OCI-LY7 (cell line): ENCODE measurements at regions not wholly inside any gene's neighbourhood (a gene's known extent, or its start where the extent isn't known, plus 50 kb on each side); places are given as distances from the start of the nearest gene placed in this dataset.

Experiments used
- BruUV-seq: library from RNA; stranded (reverse); fragments of 400-500 nt; replicated peaks from 2 replicates; lab custom pipeline; 2021; lab: Mats Ljungman, UMichigan
- CTCF ChIA-PET: fragments of 300-600 bp; sonication (Branson Sonifier 250); formaldehyde crosslinking; loops from one replicate; lab custom pipeline; 2022; ENCODE audit warnings: antibody characterized with exemption; ENCODE audit not compliant: unreplicated experiment; lab: Charles Lee
- POLR2A ChIA-PET: fragments of 300-600 bp; sonication (Branson Sonifier 250); formaldehyde crosslinking; loops from one replicate; lab custom pipeline; 2022; ENCODE audit warnings: antibody characterized with exemption; lab: Charles Lee
- DNase-seq: peaks from one replicate; pipeline ENCODE4 v3.0.0-alpha.2; 2015; ENCODE audit warnings: low spot score
- H2AFZ ChIP-seq: fragments of 200-600 bp; sonication (generic), shearing (Covaris generic); 2 replicates; pipeline ENCODE4 v1.6.1; 2014; ENCODE audit warnings: mild to moderate bottlenecking, antibody characterized with exemption, low read length, moderate library complexity
- H3K27ac ChIP-seq: fragments of 200-600 bp; sonication (generic); 2 replicates; pipeline ENCODE4 v1.5.1; 2014; ENCODE audit warnings: mixed run types, low read depth, mild to moderate bottlenecking, moderate library complexity, low read length, inconsistent platforms; ENCODE audit not compliant: poor library complexity, severe bottlenecking
- H3K36me3 ChIP-seq: fragments of 200-600 bp; sonication (generic); 2 replicates; pipeline ENCODE4 v1.6.1; 2014; ENCODE audit warnings: mild to moderate bottlenecking, antibody characterized with exemption, low read length, moderate library complexity, mixed read lengths; ENCODE audit not compliant: insufficient read depth
- H3K4me1 ChIP-seq: fragments of 200-600 bp; sonication (generic); 2 replicates; pipeline ENCODE4 v1.5.1; 2014; ENCODE audit warnings: mild to moderate bottlenecking, low read length; ENCODE audit not compliant: insufficient read depth, poor library complexity, severe bottlenecking
- H3K4me2 ChIP-seq: fragments of 200-600 bp; sonication (generic); 2 replicates; pipeline ENCODE4 v1.6.1; 2014; ENCODE audit warnings: mild to moderate bottlenecking, low read length
- H3K4me3 ChIP-seq: fragments of 200-600 bp; sonication (generic); 2 replicates; pipeline ENCODE4 v1.5.1; 2014; ENCODE audit warnings: mild to moderate bottlenecking, low read depth, low read length; ENCODE audit not compliant: poor library complexity, severe bottlenecking
- H3K79me2 ChIP-seq: fragments of 200-600 bp; sonication (generic); 2 replicates; pipeline ENCODE4 v1.6.1; 2016; ENCODE audit warnings: low read depth, mild to moderate bottlenecking, low read length, moderate library complexity, mixed read lengths; ENCODE audit not compliant: insufficient read depth
- H3K9me2 ChIP-seq: fragments of 200-600 bp; sonication (generic); 2 replicates; pipeline ENCODE4 v1.6.1; 2016; ENCODE audit warnings: mild to moderate bottlenecking, low read length, mixed read lengths; ENCODE audit not compliant: insufficient read depth
- H3K9me3 ChIP-seq: fragments of 200-600 bp; sonication (generic); 2 replicates; pipeline ENCODE4 v1.6.1; 2014; ENCODE audit warnings: mild to moderate bottlenecking, mixed run types, low read length, mixed read lengths
- H4K20me1 ChIP-seq: fragments of 200-600 bp; sonication (generic); 2 replicates; pipeline ENCODE4 v1.6.1; 2014; ENCODE audit warnings: mild to moderate bottlenecking, antibody characterized with exemption, low read length, moderate library complexity, mixed read lengths; ENCODE audit not compliant: insufficient read depth
- EZH2phosphoT487 ChIP-seq: fragments of 200-600 bp; sonication (generic); IDR thresholded peaks from 2 replicates; pipeline ENCODE4 v1.6.1; 2018; ENCODE audit warnings: low read depth, borderline replicate concordance, mild to moderate bottlenecking, mixed run types, antibody characterized with exemption, low read length, moderate library complexity, mixed read lengths
- intact Hi-C: fragments of 100-400 bp; cut with micrococcal nuclease; formaldehyde crosslinking; loops from one replicate; pipeline ENCODE4 v1.10.0; 2022; ENCODE audit not compliant: unreplicated experiment
- TF ChIP-seq, protein P1 (sequence below): fragments of 200-600 bp; sonication (generic); conservative IDR thresholded peaks from 2 replicates; pipeline ENCODE4 v1.5.1; 2014; ENCODE audit warnings: mild to moderate bottlenecking, antibody characterized with exemption, low read length, moderate library complexity, mixed read lengths

DNA sequence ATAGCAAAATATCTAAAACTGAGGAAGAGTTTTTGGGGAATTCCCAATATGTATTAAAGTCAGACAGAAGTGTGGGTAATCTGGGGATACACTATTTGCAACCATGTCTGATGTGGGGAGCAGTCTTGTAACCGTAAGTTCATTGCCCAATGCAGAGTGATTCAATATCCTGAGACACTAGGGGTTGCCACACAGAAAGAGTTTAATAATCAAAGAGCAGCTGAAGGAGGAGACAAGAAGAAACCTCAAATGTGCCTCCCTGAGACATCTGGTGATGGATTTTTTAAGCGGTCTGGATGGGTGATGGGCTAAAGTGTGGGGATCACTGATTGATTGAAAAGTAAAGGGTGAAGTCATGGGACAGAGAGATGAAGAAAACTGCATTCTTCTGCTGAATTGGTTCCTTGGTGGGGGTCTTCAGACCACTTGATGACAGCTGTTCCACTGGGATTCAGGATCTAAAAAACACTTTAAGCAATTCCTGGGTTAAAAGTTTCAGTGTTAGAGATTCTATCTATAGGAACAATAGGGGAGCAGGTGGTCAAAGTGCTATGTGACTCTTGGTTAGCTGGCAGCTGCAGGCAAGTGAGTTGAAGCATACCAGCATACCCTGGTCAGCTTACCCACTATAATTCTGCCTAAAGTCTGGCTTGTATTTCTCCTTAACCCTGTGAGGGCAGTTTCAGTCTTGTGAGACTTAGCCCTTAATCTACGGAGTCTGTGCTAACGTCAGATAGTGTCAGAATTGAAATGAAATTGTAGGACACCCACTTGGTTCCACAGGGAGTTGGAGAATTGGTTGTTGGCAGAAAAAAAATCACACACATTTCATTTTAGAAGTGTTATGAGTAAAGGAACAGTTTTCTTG is 425.9 kb upstream of the TGFBR2 start:
- no peaks in the 10 kb centered on the region for H3K9me3 ChIP-seq
- no peak overlapping the region for H3K4me2 ChIP-seq
- H3K4me3 ChIP-seq = no peak overlapping the region
- CTCF ChIA-PET = no interaction called here
- no TSS peak for BruUV-seq
- no peak for DNase-seq
- TF ChIP-seq EZH2phosphoT487 = no peak
- TF ChIP-seq, protein P1, sequence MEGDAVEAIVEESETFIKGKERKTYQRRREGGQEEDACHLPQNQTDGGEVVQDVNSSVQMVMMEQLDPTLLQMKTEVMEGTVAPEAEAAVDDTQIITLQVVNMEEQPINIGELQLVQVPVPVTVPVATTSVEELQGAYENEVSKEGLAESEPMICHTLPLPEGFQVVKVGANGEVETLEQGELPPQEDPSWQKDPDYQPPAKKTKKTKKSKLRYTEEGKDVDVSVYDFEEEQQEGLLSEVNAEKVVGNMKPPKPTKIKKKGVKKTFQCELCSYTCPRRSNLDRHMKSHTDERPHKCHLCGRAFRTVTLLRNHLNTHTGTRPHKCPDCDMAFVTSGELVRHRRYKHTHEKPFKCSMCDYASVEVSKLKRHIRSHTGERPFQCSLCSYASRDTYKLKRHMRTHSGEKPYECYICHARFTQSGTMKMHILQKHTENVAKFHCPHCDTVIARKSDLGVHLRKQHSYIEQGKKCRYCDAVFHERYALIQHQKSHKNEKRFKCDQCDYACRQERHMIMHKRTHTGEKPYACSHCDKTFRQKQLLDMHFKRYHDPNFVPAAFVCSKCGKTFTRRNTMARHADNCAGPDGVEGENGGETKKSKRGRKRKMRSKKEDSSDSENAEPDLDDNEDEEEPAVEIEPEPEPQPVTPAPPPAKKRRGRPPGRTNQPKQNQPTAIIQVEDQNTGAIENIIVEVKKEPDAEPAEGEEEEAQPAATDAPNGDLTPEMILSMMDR = no peak
- H2AFZ ChIP-seq = no peak overlapping the region
- POLR2A ChIA-PET = interaction anchor here (0.5 kb wide), 1 partner anchor 107 kb away, joined by 3 read pairs; no protein-coding TSS in a partner anchor
- no peaks in the 10 kb centered on the region for H3K36me3 ChIP-seq
- H3K79me2 ChIP-seq = no peaks in the 10 kb centered on the region
- no peaks in the 10 kb centered on the region for H3K9me2 ChIP-seq
- intact Hi-C loops = no loop called here
- H3K4me1 ChIP-seq = no peaks in the 10 kb centered on the region
- no peaks in the 10 kb centered on the region for H4K20me1 ChIP-seq
- no peak overlapping the region for H3K27ac ChIP-seq

DNA sequence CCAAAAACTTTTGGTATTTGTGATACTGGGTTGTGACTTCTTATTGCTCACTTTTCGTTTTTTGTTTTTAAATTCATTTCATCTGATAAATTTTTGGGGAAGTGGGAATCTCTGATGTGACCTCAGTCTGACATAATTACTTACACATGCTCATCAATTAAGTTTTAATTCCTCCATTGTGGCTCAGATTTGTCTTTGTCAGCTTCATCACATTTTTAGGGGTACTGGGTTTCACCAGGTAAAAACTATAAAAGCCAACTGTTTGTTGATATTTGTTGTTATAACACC is 425.3 kb upstream of the TGFBR2 start:
- Histone ChIP-seq H3K4me2 (no peak overlapping the region), H3K4me1 (no peaks in the 10 kb centered on the region), H3K36me3 (no peaks in the 10 kb centered on the region), H4K20me1 (no peaks in the 10 kb centered on the region), H3K79me2 (no peaks in the 10 kb centered on the region), H3K27ac (no peak overlapping the region), H3K9me2 (no peaks in the 10 kb centered on the region), H2AFZ (no peak overlapping the region), H3K9me3 (no peaks in the 10 kb centered on the region), H3K4me3 (no peak overlapping the region)
- BruUV-seq = no TSS peak
- intact Hi-C loops = no loop called here
- no peak for DNase-seq
- ChIA-PET CTCF (no interaction called here), POLR2A (interaction anchor here (0.5 kb wide), 1 partner anchor 107 kb away, joined by 3 read pairs; no protein-coding TSS in a partner anchor)
- TF ChIP-seq, protein P1 = no peak
- TF ChIP-seq EZH2phosphoT487 = no peak

DNA sequence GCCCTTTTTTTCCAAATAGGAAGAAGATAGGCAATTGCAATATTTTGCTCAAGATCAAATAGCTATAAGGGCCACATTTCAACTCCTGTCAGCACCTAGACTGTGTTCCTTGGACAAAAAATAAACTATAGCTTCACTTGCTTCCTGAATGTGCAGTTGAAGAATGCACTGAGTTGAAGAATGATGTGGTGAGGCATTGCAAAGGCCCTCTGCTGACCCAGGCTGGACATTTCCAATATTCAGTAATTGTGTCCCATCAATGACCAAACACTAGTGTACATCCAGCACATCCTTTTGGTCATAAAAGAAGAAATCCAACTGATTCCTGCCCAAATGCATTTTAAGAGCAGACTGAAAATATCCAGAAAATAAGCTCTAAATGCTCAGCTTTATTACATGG is 424.8 kb upstream of the TGFBR2 start:
- no peaks in the 10 kb centered on the region for H3K4me1 ChIP-seq
- H3K36me3 ChIP-seq = no peaks in the 10 kb centered on the region
- ChIA-PET CTCF (no interaction called here), POLR2A (interaction anchor here (0.7 to 1.1 kb wide), 2 partner anchors 16 to 29 kb away, joined by 3 to 6 read pairs; no protein-coding TSS in a partner anchor)
- H4K20me1 ChIP-seq = no peaks in the 10 kb centered on the region
- no peaks in the 10 kb centered on the region for H3K9me3 ChIP-seq
- no peak overlapping the region for H3K4me3 ChIP-seq
- TF ChIP-seq, protein P1 = no peak
- no peak for TF ChIP-seq EZH2phosphoT487
- DNase-seq = no peak
- no peaks in the 10 kb centered on the region for H3K79me2 ChIP-seq
- intact Hi-C loops = no loop called here
- no peak overlapping the region for H3K27ac ChIP-seq
- H3K9me2 ChIP-seq = no peaks in the 10 kb centered on the region
- H3K4me2 ChIP-seq = no peak overlapping the region
- BruUV-seq = no TSS peak
- H2AFZ ChIP-seq = no peak overlapping the region
